Fibroblast of lung (primary cell): ENCODE measurements at regions not wholly inside any gene's neighbourhood (a gene's known extent, or its start where the extent isn't known, plus 50 kb on each side); places are given as distances from the start of the nearest gene placed in this dataset.

Source experiments
- CTCF ChIP-seq, 2 donors: IDR thresholded peaks in 1 of 2; conservative IDR thresholded peaks in 1 of 2; 1 replicate in 1 of 2; 2 replicates in 1 of 2; pipeline ENCODE4 v1.5.1; 2011 to 2012; ENCODE audit warnings: low read length in 2 of 2, control low read depth in 1 of 2, inconsistent platforms in 1 of 2, low read depth in 1 of 2, mild to moderate bottlenecking in 1 of 2
- EZH2 ChIP-seq: IDR thresholded peaks from 2 replicates; pipeline ENCODE4 v1.5.1; 2012; ENCODE audit warnings: low read length, control low read depth, mild to moderate bottlenecking; ENCODE audit errors: missing control alignments

- TF ChIP-seq EZH2 (no peak), CTCF (conservative IDR thresholded peaks at IDR 0.05 in 1 of 2, IDR thresholded peaks at IDR 0.05 in 1 of 2; ENCODE audit: low read depth in 1 of 2, low read length in 2 of 2) (no peak)
Observed at GRCh38 chr1:195097316-195097715, 1510.9 kb downstream of the KCNT2 start.
